ENCODE measurements at regions not wholly inside any gene's neighbourhood (a gene's known extent, or its start where the extent isn't known, plus 50 kb on each side); places are given as distances from the start of the nearest gene placed in this dataset.

DNA sequence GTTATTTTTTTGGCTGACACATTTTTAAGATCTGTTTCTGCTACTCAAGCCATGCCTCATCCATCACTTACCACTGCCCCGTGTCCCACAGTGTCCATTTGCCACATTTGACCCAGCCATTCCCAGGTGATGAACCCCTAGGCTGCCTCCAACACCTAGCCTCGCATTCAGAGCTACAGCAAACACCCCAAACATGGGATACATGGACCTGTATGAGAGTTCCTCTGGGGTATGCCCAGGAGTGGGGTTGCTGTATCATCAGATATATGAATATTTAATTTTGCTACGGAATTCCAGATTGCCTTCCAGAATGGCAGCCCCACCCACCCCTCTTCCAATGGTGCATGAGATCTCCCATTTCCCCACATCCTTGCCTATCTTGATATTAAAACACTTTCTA, 190.1 kb upstream of the RNF32 start:
- no peaks in the 10 kb centered on the region for H3K4me1 ChIP-seq
- no peak for TF ChIP-seq EP300 (IDR thresholded peaks at IDR 0.05)
- TF ChIP-seq POLR2A (IDR thresholded peaks at IDR 0.05), result no peak
- no peak for TF ChIP-seq POLR2AphosphoS5 (IDR thresholded peaks at IDR 0.05)
- TF ChIP-seq, protein P1, sequence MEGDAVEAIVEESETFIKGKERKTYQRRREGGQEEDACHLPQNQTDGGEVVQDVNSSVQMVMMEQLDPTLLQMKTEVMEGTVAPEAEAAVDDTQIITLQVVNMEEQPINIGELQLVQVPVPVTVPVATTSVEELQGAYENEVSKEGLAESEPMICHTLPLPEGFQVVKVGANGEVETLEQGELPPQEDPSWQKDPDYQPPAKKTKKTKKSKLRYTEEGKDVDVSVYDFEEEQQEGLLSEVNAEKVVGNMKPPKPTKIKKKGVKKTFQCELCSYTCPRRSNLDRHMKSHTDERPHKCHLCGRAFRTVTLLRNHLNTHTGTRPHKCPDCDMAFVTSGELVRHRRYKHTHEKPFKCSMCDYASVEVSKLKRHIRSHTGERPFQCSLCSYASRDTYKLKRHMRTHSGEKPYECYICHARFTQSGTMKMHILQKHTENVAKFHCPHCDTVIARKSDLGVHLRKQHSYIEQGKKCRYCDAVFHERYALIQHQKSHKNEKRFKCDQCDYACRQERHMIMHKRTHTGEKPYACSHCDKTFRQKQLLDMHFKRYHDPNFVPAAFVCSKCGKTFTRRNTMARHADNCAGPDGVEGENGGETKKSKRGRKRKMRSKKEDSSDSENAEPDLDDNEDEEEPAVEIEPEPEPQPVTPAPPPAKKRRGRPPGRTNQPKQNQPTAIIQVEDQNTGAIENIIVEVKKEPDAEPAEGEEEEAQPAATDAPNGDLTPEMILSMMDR (IDR thresholded peaks at IDR 0.05), result no peak
- H3K27me3 ChIP-seq, result peaks cover 15% of the 10 kb centered on the region
- 76 to 84% methylated on average over 2 to 3 of the region's 3 CpGs for WGBS, 2 donors (ENCODE audit: low coverage in 1 of 2)
- no peak for ATAC-seq
- H3K27ac ChIP-seq, result no peak overlapping the region
- no peaks in the 10 kb centered on the region for H3K36me3 ChIP-seq
- H3K4me3 ChIP-seq, result no peak overlapping the region
- H3K9me3 ChIP-seq, result no peaks in the 10 kb centered on the region

GRCh38 chr7:156448918-156449317, 191.7 kb upstream of the RNF32 start:
- no peak for ATAC-seq
- H3K27ac ChIP-seq, result no peak overlapping the region
- H3K9me3 ChIP-seq, result no peaks in the 10 kb centered on the region
- WGBS, 2 donors (ENCODE audit: low coverage in 1 of 2), result 67 to 91% methylated on average over 1 of the region's 1 CpG
- H3K4me3 ChIP-seq, result no peak overlapping the region
- H3K27me3 ChIP-seq, result peaks cover under 1% of the 10 kb centered on the region
- TF ChIP-seq POLR2AphosphoS5 (IDR thresholded peaks at IDR 0.05), result no peak
- no peaks in the 10 kb centered on the region for H3K36me3 ChIP-seq
- H3K4me1 ChIP-seq, result no peaks in the 10 kb centered on the region

- Histone ChIP-seq H3K9me3 (no peaks in the 10 kb centered on the region), H3K4me3 (no peak overlapping the region), H3K27ac (no peak overlapping the region), H3K36me3 (no peaks in the 10 kb centered on the region), H3K27me3 (no peaks in the 10 kb centered on the region), H3K4me1 (no peaks in the 10 kb centered on the region)
- no peak for ATAC-seq
- no peak for TF ChIP-seq EP300 (IDR thresholded peaks at IDR 0.05)
- TF ChIP-seq, protein P1 (IDR thresholded peaks at IDR 0.05), result no peak
- no peak for TF ChIP-seq POLR2A (IDR thresholded peaks at IDR 0.05)
- no peak for TF ChIP-seq POLR2AphosphoS5 (IDR thresholded peaks at IDR 0.05)
Measured at GRCh38 chr7:156446990-156447389, 193.6 kb upstream of the RNF32 start.

DNA sequence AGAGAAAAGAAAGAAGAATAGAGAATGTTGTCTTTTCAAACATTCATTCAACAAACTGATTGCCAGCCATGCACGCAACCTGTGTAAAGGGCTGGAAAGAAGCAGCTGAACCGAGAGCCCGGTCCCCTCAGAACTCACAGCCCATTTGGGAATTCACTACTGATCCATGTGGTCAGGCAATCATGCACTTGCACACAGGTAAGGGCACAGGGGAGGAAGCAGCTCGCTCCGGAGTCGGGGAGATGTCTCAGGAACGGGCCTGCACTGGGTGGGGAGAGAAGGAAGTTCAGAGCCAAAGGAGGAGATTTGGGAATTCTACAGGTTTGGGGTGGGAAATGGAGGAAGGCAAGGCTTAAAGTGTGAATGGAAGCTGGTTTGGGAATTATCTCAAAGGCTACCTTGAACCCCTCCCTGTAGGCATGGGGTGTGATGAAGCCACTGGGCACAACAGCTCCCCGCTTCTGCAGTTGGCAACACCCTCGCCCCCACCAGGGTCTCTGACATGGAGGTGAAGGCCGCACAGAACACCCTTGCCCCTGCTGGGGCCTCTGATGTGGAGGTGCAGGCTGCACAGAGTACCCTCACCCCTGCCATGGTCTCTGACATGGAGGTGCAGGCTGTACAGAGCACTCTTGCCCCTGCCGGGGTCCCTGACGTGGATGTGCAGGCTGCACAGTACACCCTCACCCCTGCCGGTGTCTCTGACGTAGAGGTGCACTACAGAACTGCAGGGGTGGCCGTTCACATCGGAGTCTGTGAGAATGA, 194.4 kb upstream of the RNF32 start:
- H3K27me3 ChIP-seq, result no peaks in the 10 kb centered on the region
- H3K27ac ChIP-seq, result no peak overlapping the region
- TF ChIP-seq POLR2AphosphoS5 (IDR thresholded peaks at IDR 0.05) (no peak), POLR2A (IDR thresholded peaks at IDR 0.05) (no peak), EP300 (IDR thresholded peaks at IDR 0.05) (no peak)
- TF ChIP-seq, protein P1 (IDR thresholded peaks at IDR 0.05), result no peak
- no peaks in the 10 kb centered on the region for H3K36me3 ChIP-seq
- H3K4me3 ChIP-seq, result no peak overlapping the region
- no peaks in the 10 kb centered on the region for H3K4me1 ChIP-seq
- no peak for ATAC-seq
- H3K9me3 ChIP-seq, result no peaks in the 10 kb centered on the region
- WGBS, 2 donors (ENCODE audit: low coverage in 1 of 2), result 80 to 86% methylated on average over 1 to 10 of the region's 16 CpGs

DNA sequence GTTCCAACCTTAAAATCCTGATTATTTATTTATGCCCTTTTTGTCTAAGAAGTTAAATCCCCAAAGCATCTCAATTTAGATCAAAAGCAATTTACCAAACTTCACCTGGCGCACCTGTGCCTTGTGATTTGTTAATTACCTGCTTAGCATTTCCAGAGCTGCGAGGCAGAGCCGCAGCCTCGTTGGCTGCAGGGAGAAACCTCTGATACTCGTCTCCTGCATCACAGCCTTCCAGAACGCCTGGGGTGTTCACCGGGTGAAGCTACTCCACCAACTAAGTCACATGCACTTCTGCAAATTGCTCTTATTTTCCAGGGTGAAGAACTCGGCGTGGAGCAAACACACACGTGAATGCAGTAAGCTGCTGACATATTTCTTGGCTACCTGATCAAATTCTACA, 198.1 kb upstream of the RNF32 start:
- 32 to 39% methylated on average over 10 of the region's 10 CpGs for WGBS, 2 donors (ENCODE audit: low coverage in 1 of 2)
- H3K4me3 ChIP-seq, result no peak overlapping the region
- H3K27me3 ChIP-seq, result peaks cover 3% of the 10 kb centered on the region
- H3K27ac ChIP-seq, result no peak overlapping the region
- ATAC-seq, result no peak
- H3K9me3 ChIP-seq, result no peaks in the 10 kb centered on the region
- TF ChIP-seq EP300 (IDR thresholded peaks at IDR 0.05) (no peak), POLR2A (IDR thresholded peaks at IDR 0.05) (no peak)
- TF ChIP-seq, protein P1 (IDR thresholded peaks at IDR 0.05), result no peak
- H3K36me3 ChIP-seq, result no peaks in the 10 kb centered on the region
- H3K4me1 ChIP-seq, result no peaks in the 10 kb centered on the region
